Globus pallidus (tissue), 1 donor: ENCODE measurements at regions not wholly inside any gene's neighbourhood (a gene's known extent, or its start where the extent isn't known, plus 50 kb on each side); places are given as distances from the start of the nearest gene placed in this dataset.

Experiments used
- DNase-seq: peaks from one replicate; pipeline ENCODE4 v3.0.0-alpha.2; 2015; ENCODE audit warnings: low spot score

GRCh38 chr10:29925771-29926692 lies 133.4 kb downstream of the JCAD start:
- DNase-seq, result no peak

- DNase-seq, result no peak
Observed at GRCh38 chr10:29924436-29924835, 134.9 kb downstream of the JCAD start.

- DNase-seq, result no peak
Observed at GRCh38 chr10:29923416-29923965, 135.9 kb downstream of the JCAD start.

DNA sequence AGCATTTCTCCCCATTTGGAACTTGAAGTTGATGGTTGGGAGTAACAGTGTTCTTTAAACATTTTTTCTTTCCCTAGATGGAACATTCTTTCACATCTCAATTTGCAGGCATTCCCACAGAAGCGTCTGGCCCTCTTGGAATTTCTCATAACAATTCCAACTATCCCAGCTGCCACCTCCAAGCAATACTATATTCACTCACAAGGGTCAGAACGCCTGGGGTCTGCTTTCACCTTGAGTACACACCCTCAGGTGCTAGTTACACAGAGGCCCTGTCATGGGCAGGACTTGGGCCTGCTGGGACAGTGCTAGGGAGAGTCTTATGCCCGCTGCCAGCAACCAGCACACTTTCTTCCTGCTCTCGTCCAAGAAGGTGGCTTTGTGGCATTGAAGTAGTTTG lies 136.5 kb downstream of the JCAD start:
- no peak for DNase-seq

GRCh38 chr10:29922226-29922625 lies 137.2 kb downstream of the JCAD start:
- no peak for DNase-seq

- no peak for DNase-seq
Observed at GRCh38 chr10:29921071-29921446, 138.3 kb downstream of the JCAD start.

GRCh38 chr10:29920408-29921070 lies 138.8 kb downstream of the JCAD start:
- DNase-seq, result no peak

DNA sequence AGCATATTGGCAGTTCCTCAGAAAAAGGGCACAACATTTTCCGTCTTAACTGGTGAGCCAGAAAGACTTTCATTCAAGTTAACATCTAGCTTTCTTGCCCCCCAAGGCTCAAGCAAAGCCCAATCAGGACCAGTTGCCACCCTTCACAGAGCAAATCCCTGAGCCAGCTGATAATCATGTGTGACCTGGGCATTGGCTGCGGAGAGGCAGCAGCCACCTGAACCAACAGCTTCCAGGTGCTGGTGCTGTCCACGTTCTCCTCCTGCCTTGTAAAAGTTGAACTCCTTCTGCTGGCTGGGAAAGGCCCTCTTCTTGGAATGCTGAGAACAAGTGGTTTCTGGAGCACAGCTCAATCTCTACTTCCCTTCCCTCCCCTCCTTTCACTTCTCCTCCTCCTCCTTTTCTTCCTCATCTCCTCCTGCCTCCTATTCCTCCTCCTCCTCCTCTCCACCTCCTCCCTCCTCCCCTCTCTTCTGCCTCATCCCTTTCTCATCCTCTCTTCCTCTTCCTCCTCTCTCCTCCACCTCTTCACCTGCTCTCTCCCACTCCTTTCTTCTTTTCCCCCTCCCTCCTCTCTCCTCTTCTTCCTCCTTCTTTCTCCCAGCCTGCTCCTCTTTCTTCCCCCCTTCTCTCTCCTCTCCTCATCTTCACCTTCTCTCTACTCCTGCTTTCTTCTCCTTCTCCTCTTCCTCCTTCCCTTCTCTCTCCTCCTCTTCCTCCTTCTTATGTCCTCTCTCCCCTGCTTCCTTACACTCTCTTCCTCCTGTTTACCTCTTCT lies 140.6 kb downstream of the JCAD start:
- no peak for DNase-seq

DNA sequence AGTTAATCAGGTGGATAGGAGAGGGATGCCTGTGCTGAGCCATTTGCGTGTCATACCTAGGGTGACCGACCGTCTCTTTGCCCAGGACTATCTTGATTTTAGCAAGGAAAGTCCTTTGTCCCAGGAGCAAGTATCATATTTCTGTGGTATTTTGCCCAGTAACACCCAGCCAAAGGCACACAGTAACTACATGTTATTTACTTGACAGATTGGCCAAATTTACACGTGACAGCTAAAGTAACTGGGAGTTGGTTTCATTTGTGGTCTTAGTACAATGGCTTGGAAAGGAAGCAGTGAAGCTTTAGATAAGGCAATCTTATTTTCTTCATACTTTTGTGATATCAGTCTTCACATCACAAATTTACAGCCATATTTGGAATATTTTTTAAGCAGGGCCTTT lies 142.1 kb downstream of the JCAD start:
- DNase-seq, result no peak

- DNase-seq, result no peak
Observed at GRCh38 chr10:29916669-29917068, 142.7 kb downstream of the JCAD start.

- DNase-seq, result no peak
Observed at GRCh38 chr10:29914986-29915785, 144.2 kb downstream of the JCAD start.

DNA sequence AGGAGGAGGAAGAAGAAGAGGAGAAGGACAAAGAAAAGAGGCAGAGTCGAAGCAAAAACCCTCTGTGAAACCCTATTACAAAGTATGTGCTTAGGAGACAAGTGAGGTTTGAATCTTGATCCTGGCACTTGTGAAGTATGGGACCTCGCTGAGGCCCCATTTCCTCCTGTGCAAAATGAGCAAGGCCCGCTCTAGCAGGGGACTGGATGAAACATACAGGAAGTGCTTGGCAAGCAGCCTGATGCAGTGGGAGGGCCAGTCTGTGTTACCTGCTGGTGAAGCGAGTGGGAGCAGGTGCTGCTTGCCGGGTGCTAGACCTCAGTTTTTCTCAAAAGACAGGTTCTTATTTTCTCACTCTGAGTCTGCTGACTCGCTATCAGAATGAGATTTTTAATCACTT lies 150.4 kb downstream of the JCAD start:
- no peak for DNase-seq

DNA sequence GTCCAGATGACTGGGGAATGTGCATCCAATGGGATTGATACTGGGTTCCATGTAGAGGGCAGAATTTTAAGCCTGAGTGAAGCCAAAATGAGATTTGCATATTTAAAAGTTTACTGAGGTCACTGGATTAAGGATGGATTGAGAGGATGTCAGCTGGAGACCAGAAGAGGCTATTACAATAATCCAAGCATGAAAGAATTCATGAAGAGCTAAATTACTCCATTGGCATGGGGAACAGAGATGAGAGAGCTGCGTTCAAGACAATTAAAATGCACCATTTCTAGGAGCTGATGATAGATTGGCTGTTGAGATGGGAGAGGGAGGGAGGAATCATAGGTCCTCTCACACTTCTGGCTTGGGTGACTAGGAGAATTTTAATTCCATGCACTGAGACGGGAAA lies 158.5 kb downstream of the JCAD start:
- no peak for DNase-seq

DNA sequence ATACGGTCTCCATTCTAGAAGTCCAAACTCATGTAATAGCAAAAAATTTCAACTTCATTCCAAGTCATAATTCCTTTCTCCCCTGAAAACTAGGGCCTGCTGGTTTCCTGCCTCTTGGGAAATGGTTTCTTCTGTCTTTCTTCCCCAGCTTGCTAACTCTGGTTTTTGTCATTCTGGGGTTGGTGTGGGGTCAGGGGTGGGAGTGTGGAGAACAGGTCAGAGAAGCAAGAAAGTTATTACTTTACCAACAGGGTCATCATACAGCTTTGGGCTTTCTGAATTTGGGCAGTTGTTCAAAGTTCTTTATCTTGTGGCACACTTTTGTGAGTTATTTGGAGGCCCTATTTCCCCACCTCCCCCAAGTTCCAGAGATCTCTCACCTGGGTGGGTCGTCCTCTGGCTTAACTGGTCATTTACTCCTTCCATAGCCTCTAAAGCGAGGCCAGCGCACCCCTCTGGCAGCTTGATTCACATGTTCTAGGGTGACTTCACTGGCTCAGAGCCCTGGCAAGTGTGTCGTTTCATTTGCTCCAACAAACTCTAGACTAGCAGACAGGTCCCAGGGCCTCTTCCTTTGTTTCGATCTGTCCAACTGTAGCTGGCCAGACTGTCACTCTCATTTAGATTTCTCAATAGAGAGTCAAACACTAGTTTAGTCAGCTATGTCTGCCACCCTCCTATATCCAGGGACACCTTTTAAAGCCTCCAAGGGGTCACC lies 161.2 kb downstream of the JCAD start:
- no peak for DNase-seq

DNA sequence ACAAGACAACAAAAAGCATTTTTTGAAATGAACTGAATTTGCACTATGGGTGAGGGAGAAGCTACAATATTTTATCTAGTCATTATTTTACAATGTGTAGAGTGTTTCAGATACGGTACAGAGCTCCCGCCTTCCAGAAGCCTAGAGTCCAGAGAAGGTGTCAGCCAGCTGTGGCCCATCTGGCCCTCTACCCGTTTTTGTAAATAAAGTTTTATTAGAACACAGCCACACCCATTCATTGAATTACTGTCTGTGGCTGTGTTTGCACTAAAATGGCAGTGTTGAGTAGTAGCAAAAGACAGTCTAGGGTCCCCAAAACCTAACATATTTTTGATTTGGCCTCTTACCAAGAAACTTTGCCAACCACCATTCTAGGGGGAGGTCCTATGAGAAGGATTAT lies 162.0 kb downstream of the JCAD start:
- no peak for DNase-seq

DNA sequence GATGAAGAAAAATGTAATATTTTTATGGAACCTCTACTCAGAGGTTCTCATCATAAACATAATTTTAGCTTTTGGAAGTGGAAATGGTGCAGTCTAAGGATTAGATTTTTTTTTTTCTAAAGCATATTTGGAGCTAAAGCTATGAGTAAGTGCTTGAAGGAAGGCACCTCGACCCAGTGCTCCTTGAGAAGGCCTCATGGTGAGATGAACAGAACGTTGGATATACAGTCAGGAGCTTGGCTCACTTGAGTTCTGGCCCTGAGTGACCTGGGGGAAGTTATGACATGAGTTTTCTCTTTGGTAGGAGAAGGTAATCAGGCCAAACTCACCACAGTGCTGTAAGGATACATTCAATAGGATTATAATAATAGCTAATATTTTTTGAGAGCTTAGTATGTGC lies 163.3 kb downstream of the JCAD start:
- DNase-seq, result no peak

DNA sequence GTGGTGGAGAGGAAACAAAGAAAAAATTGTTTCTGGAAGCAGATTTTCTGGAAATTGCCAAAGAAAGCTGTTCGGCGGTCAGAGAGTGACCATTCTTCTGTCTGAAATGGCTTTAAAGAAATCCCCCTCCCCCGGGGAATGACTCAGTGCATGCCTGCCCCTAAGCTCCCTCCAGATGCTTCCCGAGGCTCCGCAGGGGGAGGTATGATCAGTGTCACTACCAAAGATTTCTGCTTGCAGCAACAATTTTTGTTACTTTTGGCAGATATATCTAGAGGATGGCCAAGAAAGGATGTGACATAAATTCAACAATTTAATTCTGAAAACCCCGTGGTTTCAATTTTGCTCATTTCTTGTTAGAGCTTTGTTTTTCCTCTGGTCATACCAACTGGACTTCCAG lies 163.9 kb downstream of the JCAD start:
- peak; percentile 8 for DNase-seq

DNA sequence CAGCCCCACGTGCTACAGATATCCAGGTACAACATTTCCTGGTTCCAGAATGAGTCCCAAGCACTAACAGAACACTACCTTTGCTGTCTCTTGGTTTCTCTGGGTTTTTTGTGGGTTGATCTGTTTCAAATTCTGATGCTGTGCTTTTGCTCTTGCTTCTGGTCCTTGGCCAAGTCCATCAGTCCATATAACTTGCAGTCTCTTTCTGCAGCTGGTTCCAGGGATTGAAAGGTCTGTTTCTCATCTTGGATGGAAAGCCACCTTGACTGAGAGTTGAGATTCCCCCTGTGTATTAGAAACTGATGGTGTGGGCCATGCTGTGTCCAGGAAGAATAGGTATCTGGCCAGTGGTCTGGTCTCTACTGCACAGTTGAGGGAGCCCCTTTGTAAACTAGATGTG lies 171.1 kb downstream of the JCAD start:
- DNase-seq, result no peak

DNA sequence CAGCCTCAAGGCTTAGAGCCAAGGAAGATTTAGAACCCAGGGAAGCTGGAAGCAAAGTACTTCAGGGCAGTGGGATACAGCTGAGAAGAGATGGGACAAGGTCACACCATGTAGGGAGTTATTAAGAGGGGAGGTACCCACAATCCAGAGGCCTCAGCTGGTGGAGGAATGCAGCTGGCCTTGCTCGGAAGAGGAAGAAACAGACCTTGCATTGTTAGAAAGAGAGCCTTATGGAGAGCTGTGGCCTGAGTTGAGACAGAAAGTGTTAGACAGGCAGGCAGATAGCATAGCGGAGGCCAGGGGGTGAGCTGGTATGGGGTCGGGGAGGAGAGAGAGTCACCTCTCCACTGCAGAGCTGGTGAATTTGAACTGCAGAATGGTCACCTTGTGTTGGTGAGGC lies 173.1 kb downstream of the JCAD start:
- DNase-seq, result no peak

DNA sequence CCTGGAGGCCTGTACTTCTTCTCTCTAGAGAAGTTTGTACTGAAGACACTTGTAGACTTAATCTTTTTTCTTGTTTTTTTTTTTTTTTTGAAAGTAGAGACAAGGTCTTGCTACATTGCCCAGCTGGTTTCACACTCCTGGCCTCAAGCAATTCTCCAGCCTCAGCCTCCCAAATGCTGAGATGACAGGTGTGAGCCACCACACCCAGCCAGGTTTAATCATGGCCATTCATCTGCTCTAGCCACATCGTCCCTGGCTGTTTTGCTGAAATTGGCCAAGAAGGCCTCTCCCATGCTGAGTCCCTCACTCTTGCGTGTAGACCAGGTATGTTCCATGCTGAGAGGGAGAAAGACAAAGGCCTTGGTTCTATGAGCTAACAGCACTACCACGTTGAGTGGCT lies 176.2 kb downstream of the JCAD start:
- no peak for DNase-seq

DNA sequence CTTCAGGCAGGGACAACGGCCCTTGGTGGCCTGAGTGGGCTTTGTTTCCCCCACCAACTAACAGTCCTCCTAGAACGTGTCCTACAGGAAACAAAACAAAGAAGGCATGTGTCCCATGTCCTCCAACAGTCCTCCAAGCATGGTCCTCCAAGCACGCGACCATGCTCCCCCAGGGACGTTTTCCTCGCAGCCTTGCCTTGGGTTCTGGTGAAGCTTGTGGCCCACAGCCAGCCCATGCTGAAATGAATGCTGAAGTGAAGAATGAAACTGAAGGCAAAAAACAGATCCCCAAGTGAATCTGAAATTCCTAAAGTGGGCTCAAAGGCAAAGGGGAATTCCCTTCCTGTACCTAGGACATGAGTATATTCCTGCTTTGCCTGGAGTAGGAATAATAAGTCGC lies 176.6 kb downstream of the JCAD start:
- no peak for DNase-seq
